PC-3 (cell line): ENCODE measurements at regions not wholly inside any gene's neighbourhood (a gene's known extent, or its start where the extent isn't known, plus 50 kb on each side); places are given as distances from the start of the nearest gene placed in this dataset.

Experiments used
- ATAC-seq: fragments of 200-7000 bp; cut with Tn5 transposase; 2 replicates; pipeline ENCODE4 v1.9.1; 2020; ENCODE audit warnings: mild to moderate bottlenecking, moderate library complexity
- BruUV-seq: library from RNA; stranded (reverse); fragments of 400-500 nt; replicated peaks from 2 replicates; lab custom pipeline; 2021; lab: Mats Ljungman, UMichigan
- CTCF ChIA-PET: fragments of 300-600 bp; sonication (Branson Sonifier 250); formaldehyde crosslinking; loops from one replicate; lab custom pipeline; 2022; ENCODE audit warnings: antibody characterized with exemption; lab: Charles Lee
- POLR2A ChIA-PET: fragments of 300-600 bp; sonication (Branson Sonifier 250); formaldehyde crosslinking; loops from one replicate; lab custom pipeline; 2022; ENCODE audit warnings: antibody characterized with exemption; ENCODE audit not compliant: unreplicated experiment; lab: Charles Lee
- DNase-seq: peaks from one replicate; pipeline ENCODE4 v3.0.0-alpha.2; 2015
- H2AFZ ChIP-seq: fragments of 300-600 bp; sonication (generic); 2 replicates; pipeline ENCODE4 v1.6.0; 2016; ENCODE audit warnings: antibody characterized with exemption, low read length
- H3F3A ChIP-seq: fragments of 300-600 bp; sonication (generic); one replicate; pipeline ENCODE4 v1.6.0; 2017; ENCODE audit warnings: antibody characterized with exemption, low read length, control low read depth, mild to moderate bottlenecking; ENCODE audit not compliant: unreplicated experiment
- H3K27ac ChIP-seq: fragments of 300-600 bp; sonication (generic); 2 replicates; pipeline ENCODE4 v1.5.1; 2016; ENCODE audit warnings: mild to moderate bottlenecking, low read length
- H3K27me3 ChIP-seq: fragments of 300-600 bp; sonication (generic); 2 replicates; pipeline ENCODE4 v1.6.1; 2016; ENCODE audit warnings: low read length, mixed read lengths
- H3K36me3 ChIP-seq: fragments of 300-600 bp; sonication (generic); 2 replicates; pipeline ENCODE4 v1.6.1; 2016; ENCODE audit warnings: low read depth, mixed run types, low read length, mixed read lengths
- H3K4me1 ChIP-seq: fragments of 300-600 bp; sonication (generic); 2 replicates; pipeline ENCODE4 v1.5.1; 2016; ENCODE audit warnings: low read length; ENCODE audit not compliant: insufficient read depth
- H3K4me2 ChIP-seq: fragments of 300-600 bp; sonication (generic); 2 replicates; pipeline ENCODE4 v1.6.0; 2016; ENCODE audit warnings: low read length
- H3K4me3 ChIP-seq: fragments of 300-600 bp; sonication (generic); 2 replicates; pipeline ENCODE4 v1.5.1; 2016; ENCODE audit warnings: mild to moderate bottlenecking, low read length, mixed read lengths
- H3K79me2 ChIP-seq: fragments of 300-600 bp; sonication (generic); 2 replicates; pipeline ENCODE4 v1.6.1; 2017; ENCODE audit warnings: low read length, mixed read lengths
- H3K9ac ChIP-seq: fragments of 300-600 bp; sonication (generic); 2 replicates; pipeline ENCODE4 v1.6.0; 2016; ENCODE audit warnings: mild to moderate bottlenecking, low read length
- H3K9me2 ChIP-seq: fragments of 300-600 bp; sonication (generic); replicated peaks from 2 replicates; pipeline ENCODE4 v1.6.1; 2016; ENCODE audit warnings: mixed run types, low read length, mixed read lengths
- H3K9me3 ChIP-seq: fragments of 300-600 bp; sonication (generic); 2 replicates; pipeline ENCODE4 v1.6.1; 2016; ENCODE audit warnings: low read length, mixed read lengths
- H4K20me1 ChIP-seq: fragments of 300-600 bp; sonication (generic); 2 replicates; pipeline ENCODE4 v1.6.1; 2016; ENCODE audit warnings: low read length, mixed read lengths
- EZH2 ChIP-seq: fragments of 300-600 bp; sonication (generic); IDR thresholded peaks from one replicate; pipeline ENCODE4 v1.6.1; 2017; ENCODE audit warnings: antibody characterized with exemption, mild to moderate bottlenecking, low read length; ENCODE audit not compliant: unreplicated experiment
- EZH2phosphoT487 ChIP-seq: fragments of 300-600 bp; sonication (generic); IDR thresholded peaks from 2 replicates; pipeline ENCODE4 v1.6.1; 2018; ENCODE audit warnings: mild to moderate bottlenecking, antibody characterized with exemption, low read length, borderline replicate concordance
- intact Hi-C: fragments of 100-400 bp; cut with micrococcal nuclease; formaldehyde crosslinking; loops from 2 replicates; pipeline ENCODE4 v1.9.0; 2023
- TF ChIP-seq, protein P1 (sequence below): fragments of 300-600 bp; sonication (generic); conservative IDR thresholded peaks from 2 replicates; pipeline ENCODE4 v1.5.1; 2017; ENCODE audit warnings: antibody characterized with exemption, low read depth, mild to moderate bottlenecking, low read length

DNA sequence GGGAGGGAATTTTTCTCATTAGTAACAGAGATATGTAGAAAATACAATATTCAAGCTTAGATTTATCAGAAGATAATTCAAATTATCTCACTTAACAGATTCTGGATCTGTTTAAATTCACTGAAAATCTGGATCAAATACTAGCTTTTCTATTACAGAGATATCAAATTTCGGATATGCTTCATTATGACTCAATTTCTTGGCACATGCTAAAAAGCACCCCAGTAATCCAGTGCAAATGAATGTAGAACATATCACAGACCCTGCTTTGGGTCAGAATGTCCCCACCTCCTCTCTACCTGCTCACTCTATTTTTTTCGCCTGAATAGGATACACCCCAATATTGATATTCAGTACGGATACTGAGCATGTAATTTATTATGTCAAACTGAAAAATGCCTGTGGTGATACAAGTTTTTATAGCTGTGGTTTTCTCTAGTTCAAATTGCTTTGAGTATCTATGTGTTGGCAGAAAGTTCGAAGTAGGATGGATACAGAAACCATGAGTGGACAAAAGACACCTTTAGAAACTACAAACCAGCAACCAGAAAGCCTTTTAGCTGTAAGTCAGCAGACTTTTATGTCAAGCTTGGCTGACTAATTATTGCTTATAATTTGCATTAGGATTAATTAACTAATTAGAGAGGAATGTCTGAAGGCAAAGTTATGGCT lies 290.0 kb downstream of the TFAP2B start:
- TF ChIP-seq EZH2 = no peak
- TF ChIP-seq, protein P1, sequence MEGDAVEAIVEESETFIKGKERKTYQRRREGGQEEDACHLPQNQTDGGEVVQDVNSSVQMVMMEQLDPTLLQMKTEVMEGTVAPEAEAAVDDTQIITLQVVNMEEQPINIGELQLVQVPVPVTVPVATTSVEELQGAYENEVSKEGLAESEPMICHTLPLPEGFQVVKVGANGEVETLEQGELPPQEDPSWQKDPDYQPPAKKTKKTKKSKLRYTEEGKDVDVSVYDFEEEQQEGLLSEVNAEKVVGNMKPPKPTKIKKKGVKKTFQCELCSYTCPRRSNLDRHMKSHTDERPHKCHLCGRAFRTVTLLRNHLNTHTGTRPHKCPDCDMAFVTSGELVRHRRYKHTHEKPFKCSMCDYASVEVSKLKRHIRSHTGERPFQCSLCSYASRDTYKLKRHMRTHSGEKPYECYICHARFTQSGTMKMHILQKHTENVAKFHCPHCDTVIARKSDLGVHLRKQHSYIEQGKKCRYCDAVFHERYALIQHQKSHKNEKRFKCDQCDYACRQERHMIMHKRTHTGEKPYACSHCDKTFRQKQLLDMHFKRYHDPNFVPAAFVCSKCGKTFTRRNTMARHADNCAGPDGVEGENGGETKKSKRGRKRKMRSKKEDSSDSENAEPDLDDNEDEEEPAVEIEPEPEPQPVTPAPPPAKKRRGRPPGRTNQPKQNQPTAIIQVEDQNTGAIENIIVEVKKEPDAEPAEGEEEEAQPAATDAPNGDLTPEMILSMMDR = no peak
- TF ChIP-seq EZH2phosphoT487 = no peak
- ChIA-PET POLR2A (no interaction called here), CTCF (interaction anchor here (0.6 kb wide), 2 partner anchors 118 to 241 kb away, joined by 3 read pairs; no protein-coding TSS in a partner anchor)
- H3K36me3 ChIP-seq = no peaks in the 10 kb centered on the region
- H3K4me3 ChIP-seq = no peak overlapping the region
- peak overlapping the region; percentile 15; the same call in 1 of the 2 replicates for H3K4me2 ChIP-seq
- ATAC-seq = peak; percentile 62
- intact Hi-C loops = no loop called here
- no peak overlapping the region for H2AFZ ChIP-seq
- H3K9ac ChIP-seq = no peak overlapping the region
- no peaks in the 10 kb centered on the region for H3K9me3 ChIP-seq
- H3K79me2 ChIP-seq = no peaks in the 10 kb centered on the region
- no TSS peak for BruUV-seq
- DNase-seq = peak; percentile 44
- H3K27ac ChIP-seq = peak overlapping the region; percentile 8; the same call in 1 of the 2 replicates
- no peaks in the 10 kb centered on the region for H3K27me3 ChIP-seq
- H3K4me1 ChIP-seq = peaks cover 26% of the 10 kb centered on the region
- H3F3A ChIP-seq = no peaks in the 10 kb centered on the region
- no peaks in the 10 kb centered on the region for H3K9me2 ChIP-seq
- no peaks in the 10 kb centered on the region for H4K20me1 ChIP-seq

DNA sequence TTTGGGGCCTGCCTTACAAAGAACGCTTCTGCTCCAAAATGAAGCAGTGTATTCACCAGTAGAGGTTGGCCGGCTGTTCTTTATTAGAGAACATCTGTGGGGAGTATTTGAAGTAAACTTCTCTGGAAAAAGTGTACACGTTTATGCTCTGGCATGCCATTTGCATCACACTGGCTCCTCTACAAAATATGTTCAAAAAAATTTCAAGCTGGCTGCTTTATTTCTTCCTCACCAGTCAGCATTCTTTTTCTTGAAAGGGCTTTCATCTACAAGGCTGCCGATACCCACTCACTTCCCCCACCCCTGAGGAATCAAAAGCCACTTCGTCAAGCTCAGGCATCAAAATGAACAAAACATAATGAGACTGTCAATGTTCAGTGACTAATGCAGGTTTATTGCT lies 294.1 kb downstream of the TFAP2B start:
- Histone ChIP-seq H3K4me2 (no peak overlapping the region), H2AFZ (no peak overlapping the region), H3K27me3 (no peaks in the 10 kb centered on the region), H3K27ac (no peak overlapping the region), H3K4me3 (no peak overlapping the region), H4K20me1 (no peaks in the 10 kb centered on the region), H3K9ac (no peak overlapping the region), H3K79me2 (no peaks in the 10 kb centered on the region), H3K9me3 (no peaks in the 10 kb centered on the region), H3K36me3 (no peaks in the 10 kb centered on the region), H3K4me1 (peaks cover 27% of the 10 kb centered on the region), H3F3A (no peaks in the 10 kb centered on the region), H3K9me2 (no peaks in the 10 kb centered on the region)
- intact Hi-C loops = no loop called here
- POLR2A ChIA-PET = no interaction called here
- TF ChIP-seq EZH2 (no peak), EZH2phosphoT487 (no peak)
- TF ChIP-seq, protein P1 = no peak
- DNase-seq = no peak
- BruUV-seq = no TSS peak
- CTCF ChIA-PET = no interaction called here
- no peak for ATAC-seq

DNA sequence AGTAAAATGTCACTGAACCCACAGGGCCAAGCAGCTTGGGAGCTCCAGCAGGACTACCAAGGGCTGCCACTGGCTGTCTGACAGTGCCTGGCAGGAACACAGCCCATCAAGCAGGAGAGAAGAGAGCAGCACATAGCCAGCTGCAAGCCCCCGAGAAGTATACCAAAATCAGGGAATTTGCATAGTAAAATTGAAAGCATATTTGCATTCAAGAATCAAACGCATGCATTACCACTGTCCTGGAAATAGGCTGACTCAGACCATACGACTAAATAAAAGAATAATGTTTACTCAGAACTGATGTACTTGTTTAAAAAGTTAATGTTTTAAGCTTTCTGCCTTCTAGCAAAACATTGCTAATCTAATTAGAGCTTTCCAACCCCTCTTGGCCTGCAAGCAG lies 298.1 kb downstream of the TFAP2B start:
- DNase-seq = no peak
- peak; percentile 45 for ATAC-seq
- no peaks in the 10 kb centered on the region for H4K20me1 ChIP-seq
- no peak overlapping the region for H2AFZ ChIP-seq
- no TSS peak for BruUV-seq
- no peaks in the 10 kb centered on the region for H3F3A ChIP-seq
- no peaks in the 10 kb centered on the region for H3K9me2 ChIP-seq
- CTCF ChIA-PET = no interaction called here
- H3K27ac ChIP-seq = no peak overlapping the region
- TF ChIP-seq EZH2 = no peak
- no peak for TF ChIP-seq EZH2phosphoT487
- TF ChIP-seq, protein P1 = no peak
- no peaks in the 10 kb centered on the region for H3K79me2 ChIP-seq
- H3K9me3 ChIP-seq = no peaks in the 10 kb centered on the region
- intact Hi-C loops = no loop called here
- H3K9ac ChIP-seq = no peak overlapping the region
- H3K36me3 ChIP-seq = no peaks in the 10 kb centered on the region
- no peak overlapping the region for H3K4me3 ChIP-seq
- peaks cover 24% of the 10 kb centered on the region for H3K4me1 ChIP-seq
- H3K4me2 ChIP-seq = no peak overlapping the region
- no peaks in the 10 kb centered on the region for H3K27me3 ChIP-seq
- POLR2A ChIA-PET = no interaction called here
